ENCODE measurements at regions not wholly inside any gene's neighbourhood (a gene's known extent, or its start where the extent isn't known, plus 50 kb on each side); places are given as distances from the start of the nearest gene placed in this dataset.

DNA sequence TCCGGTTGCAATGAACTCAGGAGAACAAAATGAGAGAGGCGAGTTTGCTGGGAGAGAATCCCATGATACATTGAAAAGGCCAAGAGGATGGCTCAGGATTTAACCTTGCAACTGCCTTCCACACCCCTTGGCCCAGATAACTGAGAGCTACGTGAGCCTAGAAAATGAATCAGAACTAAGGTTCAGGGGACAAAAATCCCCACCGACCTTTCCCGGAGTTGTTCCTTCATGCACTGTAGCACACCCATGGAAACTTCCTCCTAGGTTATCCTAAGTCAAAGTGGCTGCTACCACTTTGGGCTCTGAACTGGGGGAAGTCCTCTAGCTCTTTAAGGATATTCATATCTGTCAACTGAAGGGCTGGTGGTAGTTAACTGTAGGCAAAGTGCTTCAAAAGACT lies 58.3 kb upstream of the SLC4A7 start:
- no peak for TF ChIP-seq POLR2A (IDR thresholded peaks at IDR 0.05; ENCODE audit: low read depth, low read length)
- TF ChIP-seq POLR2AphosphoS5 (IDR thresholded peaks at IDR 0.05; ENCODE audit: low read depth, low read length) = no peak
- no peak for TF ChIP-seq TAF1 (IDR thresholded peaks at IDR 0.05; ENCODE audit: borderline replicate concordance, low read depth, low read length)

Measured in GM12892 (cell line).